Ovary (tissue), 7 donors: ENCODE measurements at regions not wholly inside any gene's neighbourhood (a gene's known extent, or its start where the extent isn't known, plus 50 kb on each side); places are given as distances from the start of the nearest gene placed in this dataset.

Source experiments
- DNase-seq, 5 donors: peaks; one replicate each; pipeline ENCODE4 v3.0.0-alpha.2; 2019 to 2020
- H3K27ac ChIP-seq, 2 donors: fragments of 200-600 bp; one replicate each; pipeline versions ENCODE4 v1.5.1 to v1.8.0; 2019 to 2022
- H3K27me3 ChIP-seq: fragments of 200-600 bp; one replicate; pipeline ENCODE4 v1.8.0; 2022
- H3K36me3 ChIP-seq: fragments of 200-600 bp; sonication (generic); one replicate; pipeline ENCODE4 v1.5.1; 2019
- H3K4me1 ChIP-seq: one replicate; pipeline ENCODE4 v1.8.1; 2013; ENCODE audit warnings: mild to moderate bottlenecking, moderate library complexity; ENCODE audit not compliant: insufficient read depth
- H3K4me3 ChIP-seq: fragments of 200-600 bp; sonication (generic); one replicate; pipeline ENCODE4 v1.5.1; 2017
- H3K9me3 ChIP-seq, 2 donors: fragments of 200-600 bp in 1 of 2; sonication (generic) in 1 of 2; one replicate each; pipeline versions ENCODE4 v1.5.1 to v1.8.1; 2013 to 2019; ENCODE audit warnings: mild to moderate bottlenecking in 1 of 2, moderate library complexity in 1 of 2
- CTCF ChIP-seq, 3 donors: fragments of 450-650 bp in 2 of 3; fragments of 200-600 bp in 1 of 3; IDR thresholded peaks; one replicate each; pipeline versions ENCODE4 v1.5.1 to v1.8.0; 2016 to 2022; ENCODE audit warnings: antibody characterized with exemption in 3 of 3, mild to moderate bottlenecking in 1 of 3
- EP300 ChIP-seq: sonication (generic); formaldehyde crosslinking; IDR thresholded peaks from one replicate; pipeline ENCODE4 v1.6.1; 2017; ENCODE audit warnings: antibody characterized with exemption
- POLR2A ChIP-seq: fragments of 450-650 bp; IDR thresholded peaks from one replicate; pipeline ENCODE4 v1.6.1; 2017; ENCODE audit warnings: antibody characterized with exemption, mild to moderate bottlenecking, moderate library complexity
- WGBS, 3 donors: extraction: QIAGEN DNeasy Blood & Tissue Kit in 1 of 3; methylation state at CpG; one replicate each; pipeline versions ENCODE4 v1.1.5 to v1.1.7; 2013 to 2017; 5-methylcytosine and 5-hydroxymethylcytosine counted together
- intact Hi-C, 4 donors: fragments of 100-400 bp; cut with DNase I; formaldehyde crosslinking; loops; one replicate each; pipeline versions ENCODE4 v1.11.0 to v1.15.1; 2022 to 2023
- donor health status: DM: no; HTN: no; CAD: no; lungs with moderate emphysema.
- donor health status: DM: no; HTN: no; CAD: no.
- donor health status: Bipolar disorder and iron deficiency.
- donor health status: DM: no; HTN: no; CAD: no.
- donor health status: DM: yes; HTN: yes; CAD: no.

GRCh38 chrX:98432413-98432812 lies 1548.7 kb downstream of the RPA4 start:
- TF ChIP-seq EP300: no peak
- TF ChIP-seq POLR2A: no peak
- no peak for TF ChIP-seq CTCF (IDR thresholded peaks at IDR 0.05)
- WGBS, 3 donors: 84 to 92% (median 90%) methylated on average over 1 of the region's 1 CpG

GRCh38 chrX:98448524-98448923 lies 1564.8 kb downstream of the RPA4 start:
- TF ChIP-seq CTCF (IDR thresholded peaks at IDR 0.05) (no peak), POLR2A (no peak), EP300 (no peak)
- intact Hi-C loops: no loop called here
- H3K27ac ChIP-seq: no peak overlapping the region
- no peaks in the 10 kb centered on the region for H3K9me3 ChIP-seq
- H3K36me3 ChIP-seq: no peaks in the 10 kb centered on the region
- no peaks in the 10 kb centered on the region for H3K4me1 ChIP-seq
- H3K27me3 ChIP-seq: no peaks in the 10 kb centered on the region
- no peak overlapping the region for H3K4me3 ChIP-seq
- WGBS, 3 donors: 71 to 84% (median 84%) methylated on average over 4 of the region's 4 CpGs
- no peak for DNase-seq

More at GRCh38 chrX:98432413-98432812, 1548.7 kb downstream of the RPA4 start:
- no peaks in the 10 kb centered on the region for H3K36me3 ChIP-seq
- H3K9me3 ChIP-seq: no peaks in the 10 kb centered on the region
- no peak overlapping the region for H3K4me3 ChIP-seq
- intact Hi-C loops: no loop called here
- no peak for DNase-seq
- no peaks in the 10 kb centered on the region for H3K4me1 ChIP-seq
- H3K27ac ChIP-seq: no peak overlapping the region
- H3K27me3 ChIP-seq: no peaks in the 10 kb centered on the region

- H3K4me1 ChIP-seq: no peaks in the 10 kb centered on the region
- no peaks in the 10 kb centered on the region for H3K36me3 ChIP-seq
- no peak overlapping the region for H3K4me3 ChIP-seq
- no peak for TF ChIP-seq POLR2A
- no peaks in the 10 kb centered on the region for H3K27me3 ChIP-seq
- intact Hi-C loops: no loop called here
- 55 to 92% (median 91%) methylated on average over 1 of the region's 1 CpG for WGBS, 3 donors
- no peak overlapping the region for H3K27ac ChIP-seq
- DNase-seq: no peak
- no peaks in the 10 kb centered on the region for H3K9me3 ChIP-seq
Measured at GRCh38 chrX:98452456-98452855, 1568.7 kb downstream of the RPA4 start.

- Histone ChIP-seq H3K36me3 (no peaks in the 10 kb centered on the region), H3K4me1 (no peaks in the 10 kb centered on the region), H3K27me3 (no peaks in the 10 kb centered on the region), H3K9me3 (no peaks in the 10 kb centered on the region), H3K27ac (no peak overlapping the region), H3K4me3 (no peak overlapping the region)
- no peak for TF ChIP-seq EP300
- no peak for TF ChIP-seq POLR2A
- TF ChIP-seq CTCF (IDR thresholded peaks at IDR 0.05): no peak
- intact Hi-C loops: no loop called here
- no peak for DNase-seq
- 50 to 76% (median 58%) methylated on average over 1 of the region's 1 CpG for WGBS, 3 donors
Measured at GRCh38 chrX:98459669-98460068, 1576.0 kb downstream of the RPA4 start.

- 76 to 81% (median 78%) methylated on average over 4 of the region's 4 CpGs for WGBS, 3 donors
Measured at GRCh38 chrX:98480606-98481005, 1596.9 kb downstream of the RPA4 start.

GRCh38 chrX:98481636-98482035 lies 1597.9 kb downstream of the RPA4 start:
- WGBS, 3 donors: 74 to 83% (median 79%) methylated on average over 3 of the region's 3 CpGs
- Histone ChIP-seq H3K4me1 (no peaks in the 10 kb centered on the region), H3K4me3 (no peak overlapping the region), H3K27ac (no peak overlapping the region), H3K36me3 (no peaks in the 10 kb centered on the region), H3K9me3 (no peaks in the 10 kb centered on the region), H3K27me3 (no peaks in the 10 kb centered on the region)
- intact Hi-C loops: no loop called here
- TF ChIP-seq EP300 (no peak), POLR2A (no peak), CTCF (IDR thresholded peaks at IDR 0.05) (no peak)
- DNase-seq: no peak

More at GRCh38 chrX:98480606-98481005, 1596.9 kb downstream of the RPA4 start:
- Histone ChIP-seq H3K4me3 (no peak overlapping the region), H3K9me3 (no peaks in the 10 kb centered on the region), H3K27me3 (no peaks in the 10 kb centered on the region), H3K4me1 (no peaks in the 10 kb centered on the region), H3K27ac (no peak overlapping the region), H3K36me3 (no peaks in the 10 kb centered on the region)
- intact Hi-C loops: no loop called here
- no peak for DNase-seq
- TF ChIP-seq EP300: no peak
- TF ChIP-seq POLR2A: no peak
